ENCODE measurements at regions not wholly inside any gene's neighbourhood (a gene's known extent, or its start where the extent isn't known, plus 50 kb on each side); places are given as distances from the start of the nearest gene placed in this dataset.

DNA sequence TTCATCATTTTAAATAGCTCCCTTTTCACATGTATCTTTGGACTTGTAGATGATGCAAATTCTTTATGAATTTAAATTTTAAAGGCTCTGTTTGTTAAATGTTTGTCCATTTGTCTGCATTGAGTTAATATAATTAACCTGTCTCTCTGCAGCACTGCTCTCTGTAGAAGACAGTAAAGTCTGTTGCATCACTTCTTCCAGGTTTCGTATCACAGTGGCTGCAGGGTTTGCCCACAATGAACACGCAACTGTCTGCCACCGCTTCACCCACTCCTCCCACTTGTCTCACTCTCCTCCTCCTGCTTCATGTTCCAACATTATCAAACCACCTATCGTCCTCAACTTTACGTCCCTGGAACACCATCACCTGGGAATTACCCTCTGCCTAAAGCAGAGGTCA, 231.3 kb upstream of the SLC30A5 start:
- no peak for TF ChIP-seq POLR2A (IDR thresholded peaks at IDR 0.05)
- TF ChIP-seq, protein P1, sequence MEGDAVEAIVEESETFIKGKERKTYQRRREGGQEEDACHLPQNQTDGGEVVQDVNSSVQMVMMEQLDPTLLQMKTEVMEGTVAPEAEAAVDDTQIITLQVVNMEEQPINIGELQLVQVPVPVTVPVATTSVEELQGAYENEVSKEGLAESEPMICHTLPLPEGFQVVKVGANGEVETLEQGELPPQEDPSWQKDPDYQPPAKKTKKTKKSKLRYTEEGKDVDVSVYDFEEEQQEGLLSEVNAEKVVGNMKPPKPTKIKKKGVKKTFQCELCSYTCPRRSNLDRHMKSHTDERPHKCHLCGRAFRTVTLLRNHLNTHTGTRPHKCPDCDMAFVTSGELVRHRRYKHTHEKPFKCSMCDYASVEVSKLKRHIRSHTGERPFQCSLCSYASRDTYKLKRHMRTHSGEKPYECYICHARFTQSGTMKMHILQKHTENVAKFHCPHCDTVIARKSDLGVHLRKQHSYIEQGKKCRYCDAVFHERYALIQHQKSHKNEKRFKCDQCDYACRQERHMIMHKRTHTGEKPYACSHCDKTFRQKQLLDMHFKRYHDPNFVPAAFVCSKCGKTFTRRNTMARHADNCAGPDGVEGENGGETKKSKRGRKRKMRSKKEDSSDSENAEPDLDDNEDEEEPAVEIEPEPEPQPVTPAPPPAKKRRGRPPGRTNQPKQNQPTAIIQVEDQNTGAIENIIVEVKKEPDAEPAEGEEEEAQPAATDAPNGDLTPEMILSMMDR (IDR thresholded peaks at IDR 0.05) = no peak

Data from ovary (tissue), 3 donors.